Immature natural killer cell (primary cell): ENCODE measurements at regions not wholly inside any gene's neighbourhood (a gene's known extent, or its start where the extent isn't known, plus 50 kb on each side); places are given as distances from the start of the nearest gene placed in this dataset.

ENCODE experiments used
- DNase-seq, 3 donors: peaks; one replicate each; pipeline ENCODE4 v3.0.0; 2022; ENCODE audit warnings: mixed read lengths in 1 of 3
- H3K27ac Mint-ChIP-seq, 6 donors: one replicate each; pipeline ENCODE4 v1.8.0; 2020; ENCODE audit warnings: mixed read lengths in 6 of 6, mild to moderate bottlenecking in 5 of 6, inconsistent platforms in 4 of 6, moderate library complexity in 3 of 6
- H3K27me3 Mint-ChIP-seq, 3 donors: one replicate each; pipeline ENCODE4 v1.8.0; 2020 to 2021; ENCODE audit warnings: low read depth in 3 of 3, mild to moderate bottlenecking in 3 of 3, mixed read lengths in 3 of 3, moderate library complexity in 3 of 3, inconsistent platforms in 1 of 3
- H3K36me3 Mint-ChIP-seq, 3 donors: one replicate each; pipeline ENCODE4 v1.8.0; 2020; ENCODE audit warnings: mixed read lengths in 3 of 3, inconsistent platforms in 2 of 3, mild to moderate bottlenecking in 2 of 3
- H3K4me1 Mint-ChIP-seq, 2 donors: one replicate each; pipeline ENCODE4 v1.8.0; 2020; ENCODE audit warnings: inconsistent platforms in 2 of 2, mild to moderate bottlenecking in 2 of 2, mixed read lengths in 2 of 2, moderate library complexity in 1 of 2
- H3K4me3 Mint-ChIP-seq, 5 donors: one replicate each; pipeline ENCODE4 v1.8.0; 2020; ENCODE audit warnings: mild to moderate bottlenecking in 5 of 5, mixed read lengths in 5 of 5, inconsistent platforms in 3 of 5, moderate library complexity in 3 of 5
- H3K9me3 Mint-ChIP-seq, 6 donors: one replicate each; pipeline ENCODE4 v1.8.0; 2020; ENCODE audit warnings: mild to moderate bottlenecking in 6 of 6, mixed read lengths in 6 of 6, inconsistent platforms in 4 of 6, moderate library complexity in 3 of 6

- Mint-ChIP-seq H3K4me3 (no peak overlapping the region), H3K4me1 (no peaks in the 10 kb centered on the region), H3K9me3 (peaks cover 0 to 24% (median 7%) of the 10 kb centered on the region in 6 donors), H3K36me3 (no peaks in the 10 kb centered on the region), H3K27me3 (peaks cover 0 to 1% (median 0%) of the 10 kb centered on the region in 3 donors), H3K27ac (no peak overlapping the region)
- DNase-seq = no peak
Measured at GRCh38 chr7:84578825-84579224, 384.2 kb upstream of the SEMA3A start.

GRCh38 chr7:84568781-84569180, 374.2 kb upstream of the SEMA3A start:
- Mint-ChIP-seq H3K27ac (no peak overlapping the region), H3K4me3 (no peak overlapping the region), H3K36me3 (no peaks in the 10 kb centered on the region), H3K4me1 (no peaks in the 10 kb centered on the region), H3K9me3 (peaks cover 6 to 52% (median 31%) of the 10 kb centered on the region in 6 donors), H3K27me3 (peaks cover 0 to 1% (median 0%) of the 10 kb centered on the region in 3 donors)
- no peak for DNase-seq

GRCh38 chr7:84565345-84566074, 370.9 kb upstream of the SEMA3A start:
- H3K9me3 Mint-ChIP-seq = peaks cover 6 to 47% (median 25%) of the 10 kb centered on the region in 6 donors
- H3K27me3 Mint-ChIP-seq = no peaks in the 10 kb centered on the region
- peaks cover 0 to 3% (median 0%) of the 10 kb centered on the region in 3 donors for H3K36me3 Mint-ChIP-seq
- DNase-seq = no peak
- H3K27ac Mint-ChIP-seq = no peak overlapping the region
- no peak overlapping the region for H3K4me3 Mint-ChIP-seq
- H3K4me1 Mint-ChIP-seq = no peaks in the 10 kb centered on the region

DNA sequence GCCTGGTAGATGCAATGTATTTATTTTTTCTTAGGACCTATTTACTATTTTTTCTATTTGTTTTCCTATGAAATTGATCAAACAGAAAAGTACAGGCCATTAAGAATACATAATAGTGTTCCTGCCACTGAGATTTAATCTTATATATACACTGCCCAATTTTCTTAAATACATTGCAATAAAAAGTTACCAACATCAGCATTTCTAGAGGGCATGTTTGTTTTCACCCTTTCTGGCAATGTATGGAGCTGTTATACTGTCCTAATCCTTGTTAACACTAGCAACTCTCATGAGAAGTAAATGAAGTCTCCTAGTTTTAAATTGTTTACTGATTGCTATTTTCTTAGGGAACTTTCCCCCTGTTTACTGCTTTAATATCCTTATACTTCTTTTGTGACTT, 359.1 kb upstream of the SEMA3A start:
- Mint-ChIP-seq H3K27me3 (no peaks in the 10 kb centered on the region), H3K36me3 (peaks cover 0 to 3% (median 0%) of the 10 kb centered on the region in 3 donors), H3K27ac (no peak overlapping the region), H3K9me3 (peaks cover 0 to 71% (median 37%) of the 10 kb centered on the region in 6 donors), H3K4me1 (no peaks in the 10 kb centered on the region), H3K4me3 (no peak overlapping the region)
- no peak for DNase-seq

DNA sequence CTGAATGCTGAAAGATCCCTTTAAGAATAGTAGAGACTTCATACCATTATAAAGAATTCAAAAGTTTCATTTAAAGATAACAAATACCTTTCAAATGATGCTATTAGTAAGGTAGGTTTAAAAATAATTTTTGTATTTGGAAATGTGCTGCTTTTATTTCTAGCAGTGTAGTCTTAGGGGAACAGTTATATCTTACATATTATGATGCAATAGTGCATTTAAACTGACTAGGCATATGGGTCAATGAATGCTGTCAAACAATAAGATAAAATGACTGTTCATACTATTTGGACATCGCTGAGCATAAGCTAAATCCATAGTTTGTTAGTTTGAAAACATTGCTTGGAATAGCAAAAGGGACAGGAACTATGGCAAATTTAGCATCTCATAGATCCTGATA, 354.8 kb upstream of the SEMA3A start:
- Mint-ChIP-seq H3K9me3 (peaks cover 2 to 60% (median 23%) of the 10 kb centered on the region in 6 donors), H3K27me3 (no peaks in the 10 kb centered on the region), H3K4me1 (no peaks in the 10 kb centered on the region), H3K27ac (no peak overlapping the region), H3K4me3 (no peak overlapping the region), H3K36me3 (no peaks in the 10 kb centered on the region)
- DNase-seq = no peak

- Mint-ChIP-seq H3K36me3 (no peaks in the 10 kb centered on the region), H3K27me3 (no peaks in the 10 kb centered on the region), H3K9me3 (peaks cover 2 to 53% (median 18%) of the 10 kb centered on the region in 6 donors), H3K4me1 (no peaks in the 10 kb centered on the region), H3K4me3 (no peak overlapping the region), H3K27ac (no peak overlapping the region)
- DNase-seq = no peak
Measured at GRCh38 chr7:84548366-84549365, 354.1 kb upstream of the SEMA3A start.

DNA sequence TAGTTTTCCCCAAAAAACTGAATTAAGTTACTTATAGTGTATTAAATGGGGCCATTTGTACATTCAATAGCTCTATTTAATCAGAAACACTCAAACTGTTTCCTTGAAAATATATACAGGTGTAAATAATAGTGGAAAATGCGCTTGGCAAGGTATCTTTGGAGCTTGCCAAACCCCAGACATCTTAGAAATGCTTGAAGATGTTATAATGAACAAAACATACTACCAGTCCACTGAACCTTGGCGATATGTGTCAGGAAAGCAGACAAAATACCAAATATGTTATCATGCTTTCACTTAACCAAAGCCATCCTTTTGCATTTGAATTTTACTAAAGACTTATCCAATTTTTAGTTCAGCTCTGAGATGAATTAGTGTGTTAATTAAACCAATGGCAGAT, 352.7 kb upstream of the SEMA3A start:
- H3K9me3 Mint-ChIP-seq = peaks cover 2 to 46% (median 11%) of the 10 kb centered on the region in 6 donors
- H3K27me3 Mint-ChIP-seq = no peaks in the 10 kb centered on the region
- no peaks in the 10 kb centered on the region for H3K4me1 Mint-ChIP-seq
- DNase-seq = no peak
- H3K4me3 Mint-ChIP-seq = no peak overlapping the region
- H3K27ac Mint-ChIP-seq = no peak overlapping the region
- no peaks in the 10 kb centered on the region for H3K36me3 Mint-ChIP-seq

DNA sequence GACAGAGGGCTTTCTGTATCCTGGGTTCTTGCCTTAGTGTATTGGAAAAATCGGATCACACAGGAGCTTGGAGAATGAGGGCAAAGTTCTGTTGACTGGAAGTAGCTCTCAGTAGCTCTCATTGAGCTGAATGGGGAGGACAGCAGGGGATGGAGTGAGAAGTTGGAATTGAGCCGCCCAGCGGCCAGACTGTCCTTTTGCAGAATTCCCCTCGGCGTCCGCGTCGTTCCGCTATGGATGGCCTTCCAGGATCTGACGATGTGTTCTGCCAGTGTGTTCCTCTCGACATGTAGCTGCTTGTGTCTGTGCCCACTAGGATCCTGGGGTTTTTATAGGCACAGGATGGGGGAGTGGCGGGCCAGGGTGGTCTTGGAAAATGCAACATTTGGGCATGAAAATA, 351.8 kb upstream of the SEMA3A start:
- Mint-ChIP-seq H3K27me3 (no peaks in the 10 kb centered on the region), H3K4me3 (no peak overlapping the region), H3K27ac (no peak overlapping the region), H3K36me3 (no peaks in the 10 kb centered on the region), H3K9me3 (peaks cover 0 to 39% (median 6%) of the 10 kb centered on the region in 6 donors), H3K4me1 (no peaks in the 10 kb centered on the region)
- no peak for DNase-seq

DNA sequence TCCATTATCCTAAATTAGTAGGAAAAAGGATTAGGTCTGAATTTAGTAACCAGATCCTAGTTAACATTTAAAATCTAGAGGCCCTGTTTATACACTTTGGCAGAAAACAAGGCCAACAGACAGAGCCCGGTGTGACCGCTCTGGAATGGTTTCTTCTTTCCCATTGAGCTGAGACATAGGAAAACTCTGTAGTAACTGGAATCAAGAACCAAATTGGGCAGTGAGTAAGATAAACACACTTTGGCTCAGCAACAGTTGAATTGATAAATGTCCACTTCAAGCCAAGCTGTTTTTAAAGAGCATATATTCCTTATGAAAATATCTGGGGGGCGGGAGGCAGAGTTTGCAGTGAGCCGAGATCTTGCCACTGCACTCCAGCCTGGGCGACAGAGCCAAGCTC, 343.7 kb upstream of the SEMA3A start:
- Mint-ChIP-seq H3K9me3 (peaks cover 4 to 47% (median 15%) of the 10 kb centered on the region in 6 donors), H3K27ac (no peak overlapping the region), H3K27me3 (peaks cover 0 to 2% (median 0%) of the 10 kb centered on the region in 3 donors), H3K36me3 (no peaks in the 10 kb centered on the region), H3K4me1 (no peaks in the 10 kb centered on the region), H3K4me3 (no peak overlapping the region)
- no peak for DNase-seq

GRCh38 chr7:84536271-84536870, 341.8 kb upstream of the SEMA3A start:
- Mint-ChIP-seq H3K4me3 (no peak overlapping the region), H3K27me3 (peaks cover 0 to 2% (median 0%) of the 10 kb centered on the region in 3 donors), H3K4me1 (no peaks in the 10 kb centered on the region), H3K36me3 (no peaks in the 10 kb centered on the region), H3K27ac (no peak overlapping the region), H3K9me3 (peaks cover 4 to 61% (median 15%) of the 10 kb centered on the region in 6 donors)
- no peak for DNase-seq

- H3K4me1 Mint-ChIP-seq = no peaks in the 10 kb centered on the region
- H3K9me3 Mint-ChIP-seq = peaks cover 4 to 61% (median 15%) of the 10 kb centered on the region in 6 donors
- no peak overlapping the region for H3K4me3 Mint-ChIP-seq
Measured at GRCh38 chr7:84535580-84536270, 341.1 kb upstream of the SEMA3A start.

DNA sequence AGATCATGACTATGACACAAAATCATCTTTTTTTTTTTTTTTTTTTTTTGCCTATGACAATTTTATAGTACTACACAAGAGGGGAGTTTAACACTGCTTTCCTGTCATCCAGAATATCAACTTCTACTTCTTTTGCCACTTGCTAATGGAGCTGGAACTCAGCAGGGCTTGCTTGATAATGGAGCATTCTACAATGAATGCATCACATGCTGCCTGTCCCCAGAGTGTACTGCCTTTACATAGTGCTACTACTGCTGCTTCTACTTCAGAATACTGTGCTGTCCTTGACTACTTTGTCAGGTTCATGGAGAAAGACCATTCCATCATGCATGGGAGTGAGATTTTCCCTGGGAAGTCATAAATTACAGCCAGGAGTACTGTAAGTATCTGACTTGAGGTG, 338.6 kb upstream of the SEMA3A start:
- Mint-ChIP-seq H3K9me3 (peaks cover 6 to 68% (median 22%) of the 10 kb centered on the region in 6 donors), H3K27ac (no peak overlapping the region), H3K27me3 (peaks cover 0 to 2% (median 0%) of the 10 kb centered on the region in 3 donors), H3K4me3 (no peak overlapping the region), H3K36me3 (no peaks in the 10 kb centered on the region), H3K4me1 (no peaks in the 10 kb centered on the region)
- no peak for DNase-seq

More at GRCh38 chr7:84535580-84536270, 341.1 kb upstream of the SEMA3A start:
- DNase-seq = no peak
- no peaks in the 10 kb centered on the region for H3K36me3 Mint-ChIP-seq
- peaks cover 0 to 2% (median 0%) of the 10 kb centered on the region in 3 donors for H3K27me3 Mint-ChIP-seq
- H3K27ac Mint-ChIP-seq = no peak overlapping the region

DNA sequence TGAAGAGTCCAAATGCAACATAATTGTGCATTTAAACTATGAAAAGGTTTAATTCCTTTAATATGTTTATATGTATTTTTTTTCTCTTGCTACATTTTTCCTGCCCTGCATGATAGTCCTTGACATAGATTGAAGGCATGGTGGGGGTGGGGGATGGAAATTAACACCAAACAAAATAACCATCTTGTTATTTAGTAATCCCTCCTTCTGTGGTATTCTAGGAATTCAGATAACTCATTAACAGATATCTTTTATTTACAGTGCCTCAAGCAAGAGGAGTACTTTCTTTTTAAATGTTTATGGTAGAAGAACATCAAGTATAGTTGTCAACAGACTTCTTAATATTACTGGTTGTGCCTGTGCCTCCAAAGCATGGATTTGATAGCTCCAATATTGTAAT, 337.6 kb upstream of the SEMA3A start:
- Mint-ChIP-seq H3K9me3 (peaks cover 8 to 66% (median 21%) of the 10 kb centered on the region in 6 donors), H3K36me3 (no peaks in the 10 kb centered on the region), H3K4me1 (no peaks in the 10 kb centered on the region), H3K27ac (no peak overlapping the region), H3K27me3 (peaks cover 0 to 2% (median 0%) of the 10 kb centered on the region in 3 donors), H3K4me3 (no peak overlapping the region)
- DNase-seq = no peak
